ENCODE measurements at regions not wholly inside any gene's neighbourhood (a gene's known extent, or its start where the extent isn't known, plus 50 kb on each side); places are given as distances from the start of the nearest gene placed in this dataset.

- Histone ChIP-seq H3K4me3 (no peak overlapping the region), H3K36me3 (ENCODE audit: control insufficient read depth, insufficient read depth, low read length) (0 out of 3 replicates have a peak, but pooled peaks cover 3% of the 10 kb centered on the region), H3K27ac (ENCODE audit: extremely low read depth, low read depth, low read length) (no peak overlapping the region), H4K20me1 (replicated peaks; ENCODE audit: control insufficient read depth, insufficient read depth, low read length) (no peaks in the 10 kb centered on the region; the same call in 1 of the 2 replicates), H3K79me2 (ENCODE audit: control insufficient read depth, insufficient read depth, low read length) (peaks cover 6% of the 10 kb centered on the region; the same call in 2 of the 3 replicates), H3K9ac (ENCODE audit: insufficient read depth in 1 of 2, low read depth in 2 of 2, low read length in 2 of 2) (no peak overlapping the region), H3K27me3 (ENCODE audit: control insufficient read depth in 2 of 2, insufficient read depth in 2 of 2, low read length in 2 of 2) (no peaks in the 10 kb centered on the region), H3K9me1 (ENCODE audit: control insufficient read depth, insufficient read depth, low read length) (no peaks in the 10 kb centered on the region), H3K9me3 (replicated peaks; ENCODE audit: control insufficient read depth, insufficient read depth, low read depth, low read length) (no peaks in the 10 kb centered on the region), H3K4me1 (replicated peaks in 1 of 2; ENCODE audit: control insufficient read depth in 2 of 2, insufficient read depth in 2 of 2, low read length in 2 of 2) (no peaks in the 10 kb centered on the region; a peak in 1 of 5 replicates), H3K4me2 (ENCODE audit: insufficient read depth, low read length) (no peak overlapping the region), H2AFZ (ENCODE audit: low read depth, low read length) (no peak overlapping the region)
- ChIA-PET POLR2A (no interaction called here), CTCF (ENCODE audit: low intra/inter-chr PET ratio) (no interaction called here)
- 86% methylated on average over 4 of the region's 4 CpGs for WGBS (ENCODE audit: insufficient coverage, low coverage, missing lambda C conversion rate)
- FAIRE-seq (no peak), DNase-seq (ENCODE audit: extremely low read depth in 1 of 4, low spot score in 3 of 4) (no peak), ATAC-seq (no peak)
- BruUV-seq (replicated peaks) = no TSS peak
- intact Hi-C loops (cut with micrococcal nuclease) (no loop called here), in situ Hi-C loops (cut with MboI) (no loop called here)
- TF ChIP-seq CBX8 (IDR thresholded peaks at IDR 0.05; ENCODE audit: borderline replicate concordance, extremely low read depth, low read depth, low read length, poor library complexity, severe bottlenecking) = no peak
- no peak for TF ChIP-seq HOMEZ (CRISPR knock-in tag; IDR thresholded peaks at IDR 0.05)
- TF ChIP-seq POLR2H (tag; IDR thresholded peaks at IDR 0.05; ENCODE audit: low read depth) = no peak
- no peak for TF ChIP-seq ZNF24 (IDR thresholded peaks at IDR 0.05)
- TF ChIP-seq FOXM1 (IDR thresholded peaks at IDR 0.05; ENCODE audit: low read depth) = no peak
- TF ChIP-seq FOXM1 (CRISPR knock-in tag; IDR thresholded peaks at IDR 0.05; ENCODE audit: low read depth) = no peak
- TF ChIP-seq TSC22D4 (tag; IDR thresholded peaks at IDR 0.05) = no peak
- no peak for TF ChIP-seq ETS2 (tag; IDR thresholded peaks at IDR 0.05; ENCODE audit: borderline replicate concordance, poor library complexity, severe bottlenecking)
- no peak for TF ChIP-seq IRF9 (tag; IDR thresholded peaks at IDR 0.05)
- TF ChIP-seq SP2 (IDR thresholded peaks at IDR 0.05; ENCODE audit: extremely low read depth, low read depth, low read length, poor library complexity, severe bottlenecking) = no peak
- no peak for TF ChIP-seq ZNF408 (CRISPR knock-in tag; IDR thresholded peaks at IDR 0.05; ENCODE audit: low read depth)
- TF ChIP-seq NFRKB (IDR thresholded peaks at IDR 0.05; ENCODE audit: low read depth) = no peak
- no peak for TF ChIP-seq VEZF1 (CRISPR knock-in tag; IDR thresholded peaks at IDR 0.05)
Measured at GRCh38 chr16:14320406-14320805, 249.3 kb downstream of the MRTFB start.
